ENCODE measurements at regions not wholly inside any gene's neighbourhood (a gene's known extent, or its start where the extent isn't known, plus 50 kb on each side); places are given as distances from the start of the nearest gene placed in this dataset.

DNA sequence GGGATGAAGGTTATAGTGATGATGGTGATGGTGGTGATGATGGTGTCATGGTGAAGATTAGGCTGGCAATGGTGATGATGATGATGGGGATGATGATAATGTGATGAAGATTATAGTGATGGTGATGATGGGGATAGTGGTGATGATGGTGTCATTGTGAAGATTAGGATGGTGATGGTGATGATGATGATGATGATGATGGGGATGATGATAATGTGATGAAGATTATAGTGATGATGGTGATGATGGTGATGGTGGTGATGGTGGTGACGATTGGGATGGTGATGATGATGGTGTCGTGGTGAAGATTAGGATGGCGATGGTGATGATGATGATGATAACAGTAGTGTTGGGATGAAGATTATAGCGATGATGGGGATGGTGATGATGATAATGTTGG, 285.1 kb upstream of the AJAP1 start:
- H3K4me1 ChIP-seq, result no peaks in the 10 kb centered on the region
- TF ChIP-seq, protein P1, sequence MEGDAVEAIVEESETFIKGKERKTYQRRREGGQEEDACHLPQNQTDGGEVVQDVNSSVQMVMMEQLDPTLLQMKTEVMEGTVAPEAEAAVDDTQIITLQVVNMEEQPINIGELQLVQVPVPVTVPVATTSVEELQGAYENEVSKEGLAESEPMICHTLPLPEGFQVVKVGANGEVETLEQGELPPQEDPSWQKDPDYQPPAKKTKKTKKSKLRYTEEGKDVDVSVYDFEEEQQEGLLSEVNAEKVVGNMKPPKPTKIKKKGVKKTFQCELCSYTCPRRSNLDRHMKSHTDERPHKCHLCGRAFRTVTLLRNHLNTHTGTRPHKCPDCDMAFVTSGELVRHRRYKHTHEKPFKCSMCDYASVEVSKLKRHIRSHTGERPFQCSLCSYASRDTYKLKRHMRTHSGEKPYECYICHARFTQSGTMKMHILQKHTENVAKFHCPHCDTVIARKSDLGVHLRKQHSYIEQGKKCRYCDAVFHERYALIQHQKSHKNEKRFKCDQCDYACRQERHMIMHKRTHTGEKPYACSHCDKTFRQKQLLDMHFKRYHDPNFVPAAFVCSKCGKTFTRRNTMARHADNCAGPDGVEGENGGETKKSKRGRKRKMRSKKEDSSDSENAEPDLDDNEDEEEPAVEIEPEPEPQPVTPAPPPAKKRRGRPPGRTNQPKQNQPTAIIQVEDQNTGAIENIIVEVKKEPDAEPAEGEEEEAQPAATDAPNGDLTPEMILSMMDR (IDR thresholded peaks at IDR 0.05), result no peak
- no peak overlapping the region for H3K27ac ChIP-seq
- no peak for DNase-seq (ENCODE audit: low spot score)
- H3K9me3 ChIP-seq, result no peaks in the 10 kb centered on the region
- H3K4me3 ChIP-seq, result no peak overlapping the region
- no peaks in the 10 kb centered on the region for H3K36me3 ChIP-seq
- H3K27me3 ChIP-seq, result no peaks in the 10 kb centered on the region

DNA sequence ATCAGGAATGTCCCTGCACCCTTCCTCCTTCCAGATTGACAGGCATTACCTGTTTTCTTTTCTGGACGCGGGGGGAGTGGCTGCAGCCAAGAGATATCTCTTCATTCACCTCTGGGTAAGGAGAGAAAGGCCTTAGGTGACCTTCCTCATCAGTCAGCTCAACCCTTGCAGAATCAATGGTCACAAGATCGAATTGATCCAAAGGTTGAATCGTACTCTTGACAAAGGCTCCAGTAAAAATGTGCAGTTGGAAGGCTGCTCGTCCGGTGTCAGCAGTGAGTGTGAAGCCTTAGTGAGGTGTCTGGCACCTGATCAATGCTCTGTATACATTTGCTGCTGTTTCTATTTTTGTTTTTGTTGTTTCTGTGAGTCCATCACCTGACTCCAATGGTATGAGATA, 282.6 kb upstream of the AJAP1 start:
- TF ChIP-seq, protein P1 (IDR thresholded peaks at IDR 0.05), result no peak
- H3K27me3 ChIP-seq, result no peaks in the 10 kb centered on the region
- DNase-seq (ENCODE audit: low spot score), result no peak
- H3K36me3 ChIP-seq, result no peaks in the 10 kb centered on the region
- H3K27ac ChIP-seq, result no peak overlapping the region
- no peak overlapping the region for H3K4me3 ChIP-seq
- no peaks in the 10 kb centered on the region for H3K4me1 ChIP-seq
- H3K9me3 ChIP-seq, result no peaks in the 10 kb centered on the region

DNA sequence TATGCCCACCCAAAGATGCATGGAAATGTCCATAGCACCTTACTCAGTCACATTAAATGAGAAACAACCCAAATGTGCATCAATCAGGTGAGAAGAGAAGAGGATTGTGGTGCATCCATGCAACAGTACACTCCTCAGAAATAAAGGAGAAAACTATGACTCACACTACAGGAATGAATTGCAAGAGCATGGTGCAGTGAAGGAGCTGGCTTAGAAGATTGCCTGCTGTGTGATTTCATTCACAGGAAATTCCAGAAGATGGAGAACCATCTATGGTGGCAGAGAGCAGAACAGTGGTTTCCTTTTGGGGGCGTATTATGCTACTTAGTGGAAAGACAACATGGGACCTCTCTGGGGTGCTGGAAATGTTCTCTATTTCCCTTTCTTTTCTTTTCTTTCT, 278.6 kb upstream of the AJAP1 start:
- Histone ChIP-seq H3K4me3 (no peak overlapping the region), H3K9me3 (peaks cover 0 to 4% of the 10 kb centered on the region in 2 donors), H3K27ac (no peak overlapping the region), H3K36me3 (no peaks in the 10 kb centered on the region), H3K27me3 (no peaks in the 10 kb centered on the region), H3K4me1 (no peaks in the 10 kb centered on the region)
- no peak for DNase-seq (ENCODE audit: low spot score)
- TF ChIP-seq, protein P1 (IDR thresholded peaks at IDR 0.05), result no peak

DNA sequence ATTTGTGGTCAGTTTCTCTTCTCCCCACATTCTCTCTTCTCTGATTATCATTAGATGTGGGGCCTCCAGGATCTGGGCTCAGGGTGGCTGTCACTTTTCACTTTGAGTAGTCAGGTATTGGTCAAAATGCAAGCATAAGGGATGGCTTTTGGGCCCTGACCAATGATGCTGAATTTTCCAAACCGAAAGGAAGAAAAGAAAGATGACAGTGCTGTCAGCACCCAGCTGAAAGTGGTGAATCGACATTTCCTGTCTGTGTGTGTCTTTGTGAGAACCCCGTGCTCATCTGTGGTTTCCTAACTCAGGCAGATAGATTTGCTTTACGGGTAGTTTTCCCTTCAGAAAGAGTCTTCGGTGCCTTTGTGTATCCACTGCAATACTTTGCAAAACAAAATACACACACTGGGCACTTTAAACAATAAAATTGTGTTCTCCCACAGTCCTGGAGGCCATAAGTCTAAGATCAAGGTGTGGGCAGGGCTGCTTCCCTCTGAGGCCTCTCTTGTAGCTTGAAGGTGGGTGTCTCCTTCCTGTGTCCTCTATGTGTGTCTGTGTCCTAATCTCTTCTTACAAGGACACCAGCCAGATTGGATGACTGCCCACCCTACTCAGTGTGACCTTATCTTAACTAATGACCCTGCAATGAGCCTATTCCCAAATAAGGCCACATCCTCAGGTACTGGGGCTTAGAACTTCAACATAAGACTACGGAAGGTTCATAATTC, 274.8 kb upstream of the AJAP1 start:
- H3K27me3 ChIP-seq, result no peaks in the 10 kb centered on the region
- H3K27ac ChIP-seq, result no peak overlapping the region
- peaks cover 0 to 18% of the 10 kb centered on the region in 2 donors for H3K9me3 ChIP-seq
- TF ChIP-seq, protein P1 (IDR thresholded peaks at IDR 0.05), result no peak
- no peaks in the 10 kb centered on the region for H3K36me3 ChIP-seq
- DNase-seq (ENCODE audit: low spot score), result no peak
- no peaks in the 10 kb centered on the region for H3K4me1 ChIP-seq
- no peak overlapping the region for H3K4me3 ChIP-seq

DNA sequence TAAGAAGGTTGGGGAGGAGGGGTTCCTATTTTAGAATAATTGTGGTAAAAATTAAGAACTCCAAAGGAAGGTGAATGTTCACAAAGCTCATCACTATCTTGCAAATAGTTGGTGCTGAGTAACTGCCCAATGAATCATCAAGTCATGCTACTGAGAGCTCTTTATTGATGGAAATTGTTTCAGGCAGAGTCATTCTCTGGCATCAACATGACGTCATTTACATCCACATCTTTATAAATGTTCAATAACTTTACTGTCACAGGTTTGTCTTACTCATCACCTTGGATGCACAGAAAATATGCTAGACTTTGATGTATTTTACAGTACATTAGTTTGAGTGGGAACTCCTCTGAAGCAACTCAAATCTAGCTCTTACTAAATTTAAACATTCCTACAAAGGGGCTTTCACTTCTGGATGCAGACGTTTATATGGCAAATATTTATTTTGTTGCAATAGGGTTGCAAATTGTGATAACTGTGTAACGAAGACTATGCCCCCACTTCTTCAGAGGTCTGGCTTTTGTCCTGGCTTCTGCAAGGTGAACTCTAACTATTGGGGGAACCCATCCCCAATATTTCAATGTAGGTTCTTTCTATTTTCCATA, 273.7 kb upstream of the AJAP1 start:
- Histone ChIP-seq H3K36me3 (no peaks in the 10 kb centered on the region), H3K4me3 (no peak overlapping the region), H3K9me3 (peaks cover 0 to 18% of the 10 kb centered on the region in 2 donors), H3K27ac (no peak overlapping the region), H3K4me1 (no peaks in the 10 kb centered on the region), H3K27me3 (no peaks in the 10 kb centered on the region)
- DNase-seq (ENCODE audit: low spot score), result no peak
- TF ChIP-seq, protein P1 (IDR thresholded peaks at IDR 0.05), result no peak
